ENCODE measurements at regions not wholly inside any gene's neighbourhood (a gene's known extent, or its start where the extent isn't known, plus 50 kb on each side); places are given as distances from the start of the nearest gene placed in this dataset.
A peak's percentile ranks its signal among the peaks of the same experiment; 100 is the strongest.
"Not testable (repeated sequence)": the region's sequence is repeated elsewhere in the genome, so short reads cannot be mapped to it uniquely, and the experiment has no call there.

GRCh38 chr9:101957705-101958104 is 219.3 kb upstream of the GRIN3A start:
- no peak for DNase-seq

GRCh38 chr9:101951598-101951997 is 213.2 kb upstream of the GRIN3A start:
- no peak for DNase-seq

- DNase-seq: no peak
Measured at GRCh38 chr9:101931756-101932155, 193.3 kb upstream of the GRIN3A start.

GRCh38 chr9:101930783-101931182 is 192.3 kb upstream of the GRIN3A start:
- DNase-seq: no peak

- no peak for DNase-seq
Measured at GRCh38 chr9:101925498-101925897, 187.1 kb upstream of the GRIN3A start.

- no peak for DNase-seq
Measured at GRCh38 chr9:101923451-101923850, 185.0 kb upstream of the GRIN3A start.

GRCh38 chr9:101916948-101917347 is 178.5 kb upstream of the GRIN3A start:
- DNase-seq: not testable (repeated sequence)

- DNase-seq: no peak
Measured at GRCh38 chr9:101915482-101915881, 177.0 kb upstream of the GRIN3A start.

- DNase-seq: no peak
Measured at GRCh38 chr9:101912698-101913097, 174.3 kb upstream of the GRIN3A start.

- DNase-seq: no peak
Measured at GRCh38 chr9:101907466-101907865, 169.0 kb upstream of the GRIN3A start.

- no peak for DNase-seq
Measured at GRCh38 chr9:101904845-101905244, 166.4 kb upstream of the GRIN3A start.

- no peak for DNase-seq
Measured at GRCh38 chr9:101902051-101902450, 163.6 kb upstream of the GRIN3A start.

GRCh38 chr9:101897196-101897595 is 158.7 kb upstream of the GRIN3A start:
- no peak for DNase-seq

- DNase-seq: no peak
Measured at GRCh38 chr9:101893661-101894646, 155.5 kb upstream of the GRIN3A start.

- no peak for DNase-seq
Measured at GRCh38 chr9:101881508-101881907, 143.1 kb upstream of the GRIN3A start.

GRCh38 chr9:101880846-101881245 is 142.4 kb upstream of the GRIN3A start:
- DNase-seq: no peak

GRCh38 chr9:101878734-101879133 is 140.3 kb upstream of the GRIN3A start:
- no peak for DNase-seq

GRCh38 chr9:101877439-101877838 is 139.0 kb upstream of the GRIN3A start:
- no peak for DNase-seq

- no peak for DNase-seq
Measured at GRCh38 chr9:101861472-101861871, 123.0 kb upstream of the GRIN3A start.

- DNase-seq: no peak
Measured at GRCh38 chr9:101860920-101861319, 122.5 kb upstream of the GRIN3A start.

GRCh38 chr9:101859620-101860019 is 121.2 kb upstream of the GRIN3A start:
- no peak for DNase-seq

- DNase-seq: no peak
Measured at GRCh38 chr9:101858026-101858425, 119.6 kb upstream of the GRIN3A start.

GRCh38 chr9:101849102-101849707 is 110.8 kb upstream of the GRIN3A start:
- no peak for DNase-seq

- DNase-seq: peak; percentile 49
Measured at GRCh38 chr9:101848485-101848919, 110.1 kb upstream of the GRIN3A start.

All from right hindlimb (tissue), 1 donor.